OCI-LY7 (cell line): ENCODE measurements at regions not wholly inside any gene's neighbourhood (a gene's known extent, or its start where the extent isn't known, plus 50 kb on each side); places are given as distances from the start of the nearest gene placed in this dataset.

Experiments
- BruUV-seq: library from RNA; stranded (reverse); fragments of 400-500 nt; replicated peaks from 2 replicates; lab custom pipeline; 2021; lab: Mats Ljungman, UMichigan
- CTCF ChIA-PET: fragments of 300-600 bp; sonication (Branson Sonifier 250); formaldehyde crosslinking; loops from one replicate; lab custom pipeline; 2022; ENCODE audit warnings: antibody characterized with exemption; ENCODE audit not compliant: unreplicated experiment; lab: Charles Lee
- POLR2A ChIA-PET: fragments of 300-600 bp; sonication (Branson Sonifier 250); formaldehyde crosslinking; loops from one replicate; lab custom pipeline; 2022; ENCODE audit warnings: antibody characterized with exemption; lab: Charles Lee
- DNase-seq: peaks from one replicate; pipeline ENCODE4 v3.0.0-alpha.2; 2015; ENCODE audit warnings: low spot score
- H2AFZ ChIP-seq: fragments of 200-600 bp; sonication (generic), shearing (Covaris generic); 2 replicates; pipeline ENCODE4 v1.6.1; 2014; ENCODE audit warnings: mild to moderate bottlenecking, antibody characterized with exemption, low read length, moderate library complexity
- H3K27ac ChIP-seq: fragments of 200-600 bp; sonication (generic); 2 replicates; pipeline ENCODE4 v1.5.1; 2014; ENCODE audit warnings: mixed run types, low read depth, mild to moderate bottlenecking, moderate library complexity, low read length, inconsistent platforms; ENCODE audit not compliant: poor library complexity, severe bottlenecking
- H3K36me3 ChIP-seq: fragments of 200-600 bp; sonication (generic); 2 replicates; pipeline ENCODE4 v1.6.1; 2014; ENCODE audit warnings: mild to moderate bottlenecking, antibody characterized with exemption, low read length, moderate library complexity, mixed read lengths; ENCODE audit not compliant: insufficient read depth
- H3K4me1 ChIP-seq: fragments of 200-600 bp; sonication (generic); 2 replicates; pipeline ENCODE4 v1.5.1; 2014; ENCODE audit warnings: mild to moderate bottlenecking, low read length; ENCODE audit not compliant: insufficient read depth, poor library complexity, severe bottlenecking
- H3K4me2 ChIP-seq: fragments of 200-600 bp; sonication (generic); 2 replicates; pipeline ENCODE4 v1.6.1; 2014; ENCODE audit warnings: mild to moderate bottlenecking, low read length
- H3K4me3 ChIP-seq: fragments of 200-600 bp; sonication (generic); 2 replicates; pipeline ENCODE4 v1.5.1; 2014; ENCODE audit warnings: mild to moderate bottlenecking, low read depth, low read length; ENCODE audit not compliant: poor library complexity, severe bottlenecking
- H3K79me2 ChIP-seq: fragments of 200-600 bp; sonication (generic); 2 replicates; pipeline ENCODE4 v1.6.1; 2016; ENCODE audit warnings: low read depth, mild to moderate bottlenecking, low read length, moderate library complexity, mixed read lengths; ENCODE audit not compliant: insufficient read depth
- H3K9me2 ChIP-seq: fragments of 200-600 bp; sonication (generic); 2 replicates; pipeline ENCODE4 v1.6.1; 2016; ENCODE audit warnings: mild to moderate bottlenecking, low read length, mixed read lengths; ENCODE audit not compliant: insufficient read depth
- H3K9me3 ChIP-seq: fragments of 200-600 bp; sonication (generic); 2 replicates; pipeline ENCODE4 v1.6.1; 2014; ENCODE audit warnings: mild to moderate bottlenecking, mixed run types, low read length, mixed read lengths
- H4K20me1 ChIP-seq: fragments of 200-600 bp; sonication (generic); 2 replicates; pipeline ENCODE4 v1.6.1; 2014; ENCODE audit warnings: mild to moderate bottlenecking, antibody characterized with exemption, low read length, moderate library complexity, mixed read lengths; ENCODE audit not compliant: insufficient read depth
- EZH2phosphoT487 ChIP-seq: fragments of 200-600 bp; sonication (generic); IDR thresholded peaks from 2 replicates; pipeline ENCODE4 v1.6.1; 2018; ENCODE audit warnings: low read depth, borderline replicate concordance, mild to moderate bottlenecking, mixed run types, antibody characterized with exemption, low read length, moderate library complexity, mixed read lengths
- intact Hi-C: fragments of 100-400 bp; cut with micrococcal nuclease; formaldehyde crosslinking; loops from one replicate; pipeline ENCODE4 v1.10.0; 2022; ENCODE audit not compliant: unreplicated experiment
- TF ChIP-seq, protein P1 (sequence below): fragments of 200-600 bp; sonication (generic); conservative IDR thresholded peaks from 2 replicates; pipeline ENCODE4 v1.5.1; 2014; ENCODE audit warnings: mild to moderate bottlenecking, antibody characterized with exemption, low read length, moderate library complexity, mixed read lengths

DNA sequence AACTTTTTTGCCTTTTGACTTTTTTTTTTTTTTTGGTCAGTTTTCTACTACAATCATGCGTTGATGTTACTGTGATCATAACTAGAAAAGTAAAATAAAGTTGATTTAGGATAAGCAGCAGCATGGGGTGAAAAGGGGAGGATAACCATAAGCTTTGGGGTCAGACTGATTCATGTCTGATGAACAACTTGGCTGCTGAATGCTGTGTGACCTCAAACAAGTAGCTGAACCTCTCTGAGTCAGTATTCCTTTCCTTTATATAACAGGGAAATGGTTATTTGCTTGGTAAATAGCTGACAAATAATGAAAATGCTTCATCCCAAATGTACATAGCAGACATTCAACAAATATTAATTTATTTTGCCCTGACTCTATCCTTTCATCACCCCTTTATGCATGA lies 413.0 kb downstream of the VRK1 start:
- TF ChIP-seq, protein P1, sequence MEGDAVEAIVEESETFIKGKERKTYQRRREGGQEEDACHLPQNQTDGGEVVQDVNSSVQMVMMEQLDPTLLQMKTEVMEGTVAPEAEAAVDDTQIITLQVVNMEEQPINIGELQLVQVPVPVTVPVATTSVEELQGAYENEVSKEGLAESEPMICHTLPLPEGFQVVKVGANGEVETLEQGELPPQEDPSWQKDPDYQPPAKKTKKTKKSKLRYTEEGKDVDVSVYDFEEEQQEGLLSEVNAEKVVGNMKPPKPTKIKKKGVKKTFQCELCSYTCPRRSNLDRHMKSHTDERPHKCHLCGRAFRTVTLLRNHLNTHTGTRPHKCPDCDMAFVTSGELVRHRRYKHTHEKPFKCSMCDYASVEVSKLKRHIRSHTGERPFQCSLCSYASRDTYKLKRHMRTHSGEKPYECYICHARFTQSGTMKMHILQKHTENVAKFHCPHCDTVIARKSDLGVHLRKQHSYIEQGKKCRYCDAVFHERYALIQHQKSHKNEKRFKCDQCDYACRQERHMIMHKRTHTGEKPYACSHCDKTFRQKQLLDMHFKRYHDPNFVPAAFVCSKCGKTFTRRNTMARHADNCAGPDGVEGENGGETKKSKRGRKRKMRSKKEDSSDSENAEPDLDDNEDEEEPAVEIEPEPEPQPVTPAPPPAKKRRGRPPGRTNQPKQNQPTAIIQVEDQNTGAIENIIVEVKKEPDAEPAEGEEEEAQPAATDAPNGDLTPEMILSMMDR: no peak
- TF ChIP-seq EZH2phosphoT487: no peak
- H3K4me2 ChIP-seq: no peak overlapping the region
- intact Hi-C loops: no loop called here
- no peak for DNase-seq
- ChIA-PET CTCF (no interaction called here), POLR2A (no interaction called here)
- no peaks in the 10 kb centered on the region for H3K9me2 ChIP-seq
- no peaks in the 10 kb centered on the region for H3K4me1 ChIP-seq
- H3K9me3 ChIP-seq: no peaks in the 10 kb centered on the region
- no TSS peak for BruUV-seq
- H3K79me2 ChIP-seq: no peaks in the 10 kb centered on the region
- H4K20me1 ChIP-seq: no peaks in the 10 kb centered on the region
- H3K4me3 ChIP-seq: no peak overlapping the region
- no peak overlapping the region for H3K27ac ChIP-seq
- no peak overlapping the region for H2AFZ ChIP-seq
- no peaks in the 10 kb centered on the region for H3K36me3 ChIP-seq

DNA sequence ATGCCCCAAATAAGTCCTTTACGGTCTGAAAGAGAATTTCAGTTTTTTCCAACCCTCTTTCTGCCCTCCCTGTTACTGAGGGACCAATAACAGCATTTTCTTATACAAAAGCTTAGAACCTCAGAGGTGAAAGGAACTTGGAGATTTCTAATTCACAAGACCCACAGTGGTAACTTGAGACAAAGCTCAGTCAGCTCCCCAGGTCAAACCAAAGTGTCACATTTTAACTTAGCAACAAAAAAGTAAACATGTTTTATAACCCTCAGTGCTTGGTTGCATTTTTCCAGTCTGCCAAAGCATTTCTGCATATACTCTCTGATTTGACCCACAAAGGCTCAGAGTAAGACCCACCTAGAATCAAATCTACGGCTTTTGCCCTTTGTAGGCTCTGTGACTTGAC lies 415.2 kb downstream of the VRK1 start:
- Histone ChIP-seq H4K20me1 (no peaks in the 10 kb centered on the region), H3K9me2 (no peaks in the 10 kb centered on the region), H3K4me1 (no peaks in the 10 kb centered on the region), H3K4me3 (no peak overlapping the region), H2AFZ (no peak overlapping the region), H3K79me2 (no peaks in the 10 kb centered on the region), H3K9me3 (no peaks in the 10 kb centered on the region), H3K36me3 (no peaks in the 10 kb centered on the region), H3K4me2 (no peak overlapping the region), H3K27ac (no peak overlapping the region)
- ChIA-PET POLR2A (no interaction called here), CTCF (no interaction called here)
- intact Hi-C loops: no loop called here
- DNase-seq: no peak
- TF ChIP-seq, protein P1: no peak
- no peak for TF ChIP-seq EZH2phosphoT487
- BruUV-seq: no TSS peak

DNA sequence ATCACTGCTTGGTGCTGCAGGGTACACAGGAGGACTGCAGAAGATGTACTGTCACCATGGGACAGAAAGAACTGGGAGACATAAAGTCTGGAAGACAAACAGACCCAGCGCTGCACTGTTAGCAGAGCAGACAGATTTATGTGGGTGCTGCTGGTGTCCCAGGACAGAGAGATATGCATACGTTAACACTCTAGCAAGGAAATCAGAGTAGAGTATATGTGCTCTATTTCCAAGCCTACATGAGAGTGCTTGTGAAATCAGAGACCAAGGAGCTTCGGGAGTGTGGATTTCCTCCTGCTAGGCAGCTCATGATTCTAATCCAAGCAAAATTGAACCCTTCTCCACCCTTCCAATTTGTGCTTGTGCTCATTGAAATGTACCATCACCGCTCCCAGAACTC lies 416.5 kb downstream of the VRK1 start:
- Histone ChIP-seq H3K4me2 (no peak overlapping the region), H3K9me3 (no peaks in the 10 kb centered on the region), H3K4me3 (no peak overlapping the region), H3K79me2 (no peaks in the 10 kb centered on the region), H3K9me2 (no peaks in the 10 kb centered on the region), H3K27ac (no peak overlapping the region), H3K36me3 (no peaks in the 10 kb centered on the region), H4K20me1 (no peaks in the 10 kb centered on the region), H3K4me1 (no peaks in the 10 kb centered on the region), H2AFZ (no peak overlapping the region)
- no TSS peak for BruUV-seq
- intact Hi-C loops: no loop called here
- TF ChIP-seq, protein P1: no peak
- TF ChIP-seq EZH2phosphoT487: no peak
- ChIA-PET CTCF (interaction anchor here (0.6 kb wide), 1 partner anchor 599 kb away, joined by 6 read pairs; no protein-coding TSS in a partner anchor), POLR2A (no interaction called here)
- DNase-seq: no peak
